ENCODE measurements at regions not wholly inside any gene's neighbourhood (a gene's known extent, or its start where the extent isn't known, plus 50 kb on each side); places are given as distances from the start of the nearest gene placed in this dataset.
A peak's percentile ranks its signal among the peaks of the same experiment; 100 is the strongest.
"Not testable (repeated sequence)": the region's sequence is repeated elsewhere in the genome, so short reads cannot be mapped to it uniquely, and the experiment has no call there.

- H3K9me3 ChIP-seq (ENCODE audit: insufficient read depth, low read depth, low read length) = no peaks in the 10 kb centered on the region
- H3K4me1 Mint-ChIP-seq (ENCODE audit: low read depth, unreplicated experiment) = peaks cover 29% of the 10 kb centered on the region
- H3K4me2 ChIP-seq (ENCODE audit: low read length) = no peak overlapping the region
- TF ChIP-seq, protein P1, sequence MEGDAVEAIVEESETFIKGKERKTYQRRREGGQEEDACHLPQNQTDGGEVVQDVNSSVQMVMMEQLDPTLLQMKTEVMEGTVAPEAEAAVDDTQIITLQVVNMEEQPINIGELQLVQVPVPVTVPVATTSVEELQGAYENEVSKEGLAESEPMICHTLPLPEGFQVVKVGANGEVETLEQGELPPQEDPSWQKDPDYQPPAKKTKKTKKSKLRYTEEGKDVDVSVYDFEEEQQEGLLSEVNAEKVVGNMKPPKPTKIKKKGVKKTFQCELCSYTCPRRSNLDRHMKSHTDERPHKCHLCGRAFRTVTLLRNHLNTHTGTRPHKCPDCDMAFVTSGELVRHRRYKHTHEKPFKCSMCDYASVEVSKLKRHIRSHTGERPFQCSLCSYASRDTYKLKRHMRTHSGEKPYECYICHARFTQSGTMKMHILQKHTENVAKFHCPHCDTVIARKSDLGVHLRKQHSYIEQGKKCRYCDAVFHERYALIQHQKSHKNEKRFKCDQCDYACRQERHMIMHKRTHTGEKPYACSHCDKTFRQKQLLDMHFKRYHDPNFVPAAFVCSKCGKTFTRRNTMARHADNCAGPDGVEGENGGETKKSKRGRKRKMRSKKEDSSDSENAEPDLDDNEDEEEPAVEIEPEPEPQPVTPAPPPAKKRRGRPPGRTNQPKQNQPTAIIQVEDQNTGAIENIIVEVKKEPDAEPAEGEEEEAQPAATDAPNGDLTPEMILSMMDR (IDR thresholded peaks at IDR 0.05; ENCODE audit: insufficient read depth, low read depth, low read length) = no peak
- no peak for TF ChIP-seq EZH2 (IDR thresholded peaks at IDR 0.05; ENCODE audit: insufficient read depth, low read length)
- peak; percentile 5 for FAIRE-seq
- H3K36me3 ChIP-seq (ENCODE audit: insufficient read depth, low read length) = no peaks in the 10 kb centered on the region
- no peak overlapping the region for H3K9ac ChIP-seq (ENCODE audit: low read length)
- H3K4me3 Mint-ChIP-seq (ENCODE audit: unreplicated experiment) = no peak overlapping the region
- no peak overlapping the region for H2AFZ ChIP-seq (ENCODE audit: low read depth, low read length)
- no peak overlapping the region for H3K4me3 ChIP-seq (ENCODE audit: insufficient read depth, low read depth, low read length)
- DNase-seq (ENCODE audit: low read depth) = no peak
- H3K27me3 Mint-ChIP-seq (ENCODE audit: low read depth, unreplicated experiment) = no peaks in the 10 kb centered on the region
- no peaks in the 10 kb centered on the region for H4K20me1 ChIP-seq (ENCODE audit: insufficient read depth, low read length)
- H3K79me2 ChIP-seq (ENCODE audit: insufficient read depth, low read length) = no peaks in the 10 kb centered on the region
- H3K4me1 ChIP-seq (ENCODE audit: insufficient read depth, low read length) = peaks cover 11% of the 10 kb centered on the region
- H3K27ac Mint-ChIP-seq (ENCODE audit: unreplicated experiment) = no peak overlapping the region
- H3K36me3 Mint-ChIP-seq (ENCODE audit: low read depth, unreplicated experiment) = no peaks in the 10 kb centered on the region
- no peaks in the 10 kb centered on the region for H3K27me3 ChIP-seq (ENCODE audit: insufficient read depth, low read length)
- H3K27ac ChIP-seq (ENCODE audit: low read depth, low read length) = no peak overlapping the region
- H3K9me3 Mint-ChIP-seq (ENCODE audit: unreplicated experiment) = no peaks in the 10 kb centered on the region
These were observed 632.2 kb downstream of the COL12A1 start for GRCh38 chr6:74573613-74574012.

GRCh38 chr6:74570044-74570443 is 635.8 kb downstream of the COL12A1 start:
- Mint-ChIP-seq H3K4me3 (ENCODE audit: unreplicated experiment) (no peak overlapping the region), H3K27ac (ENCODE audit: unreplicated experiment) (peak overlapping the region; percentile 76), H3K9me3 (ENCODE audit: unreplicated experiment) (no peaks in the 10 kb centered on the region), H3K36me3 (ENCODE audit: low read depth, unreplicated experiment) (no peaks in the 10 kb centered on the region), H3K27me3 (ENCODE audit: low read depth, unreplicated experiment) (no peaks in the 10 kb centered on the region), H3K4me1 (ENCODE audit: low read depth, unreplicated experiment) (peaks cover 29% of the 10 kb centered on the region)
- no peaks in the 10 kb centered on the region for H3K79me2 ChIP-seq (ENCODE audit: insufficient read depth, low read length)
- H3K4me1 ChIP-seq (ENCODE audit: insufficient read depth, low read length) = no peaks in the 10 kb centered on the region
- no peaks in the 10 kb centered on the region for H3K27me3 ChIP-seq (ENCODE audit: insufficient read depth, low read length)
- no peak overlapping the region for H3K27ac ChIP-seq (ENCODE audit: low read depth, low read length)
- H2AFZ ChIP-seq (ENCODE audit: low read depth, low read length) = no peak overlapping the region
- FAIRE-seq (no peak), DNase-seq (ENCODE audit: low read depth) (no peak)
- H3K9ac ChIP-seq (ENCODE audit: low read length) = no peak overlapping the region
- H4K20me1 ChIP-seq (ENCODE audit: insufficient read depth, low read length) = no peaks in the 10 kb centered on the region
- H3K9me3 ChIP-seq (ENCODE audit: insufficient read depth, low read depth, low read length) = no peaks in the 10 kb centered on the region
- H3K36me3 ChIP-seq (ENCODE audit: insufficient read depth, low read length) = no peaks in the 10 kb centered on the region
- H3K4me3 ChIP-seq (ENCODE audit: insufficient read depth, low read depth, low read length) = no peak overlapping the region
- TF ChIP-seq, protein P1 (IDR thresholded peaks at IDR 0.05; ENCODE audit: insufficient read depth, low read depth, low read length) = no peak
- TF ChIP-seq EZH2 (IDR thresholded peaks at IDR 0.05; ENCODE audit: insufficient read depth, low read length) = no peak
- H3K4me2 ChIP-seq (ENCODE audit: low read length) = no peak overlapping the region

- TF ChIP-seq, protein P1 (IDR thresholded peaks at IDR 0.05; ENCODE audit: insufficient read depth, low read depth, low read length) = no peak
- TF ChIP-seq EZH2 (IDR thresholded peaks at IDR 0.05; ENCODE audit: insufficient read depth, low read length) = no peak
- no peaks in the 10 kb centered on the region for H3K79me2 ChIP-seq (ENCODE audit: insufficient read depth, low read length)
- H3K27ac Mint-ChIP-seq (ENCODE audit: unreplicated experiment) = peak overlapping the region; percentile 96
- FAIRE-seq = no peak
- no peaks in the 10 kb centered on the region for H3K9me3 ChIP-seq (ENCODE audit: insufficient read depth, low read depth, low read length)
- peaks cover 29% of the 10 kb centered on the region for H3K4me1 Mint-ChIP-seq (ENCODE audit: low read depth, unreplicated experiment)
- no peaks in the 10 kb centered on the region for H3K36me3 Mint-ChIP-seq (ENCODE audit: low read depth, unreplicated experiment)
- no peak overlapping the region for H3K27ac ChIP-seq (ENCODE audit: low read depth, low read length)
- no peak overlapping the region for H2AFZ ChIP-seq (ENCODE audit: low read depth, low read length)
- no peaks in the 10 kb centered on the region for H3K9me3 Mint-ChIP-seq (ENCODE audit: unreplicated experiment)
- no peak overlapping the region for H3K9ac ChIP-seq (ENCODE audit: low read length)
- H3K4me2 ChIP-seq (ENCODE audit: low read length) = no peak overlapping the region
- H3K4me1 ChIP-seq (ENCODE audit: insufficient read depth, low read length) = no peaks in the 10 kb centered on the region
- no peak overlapping the region for H3K4me3 ChIP-seq (ENCODE audit: insufficient read depth, low read depth, low read length)
- H4K20me1 ChIP-seq (ENCODE audit: insufficient read depth, low read length) = no peaks in the 10 kb centered on the region
- H3K27me3 Mint-ChIP-seq (ENCODE audit: low read depth, unreplicated experiment) = no peaks in the 10 kb centered on the region
- no peak overlapping the region for H3K4me3 Mint-ChIP-seq (ENCODE audit: unreplicated experiment)
- DNase-seq (ENCODE audit: low read depth) = peak; percentile 22
- H3K27me3 ChIP-seq (ENCODE audit: insufficient read depth, low read length) = no peaks in the 10 kb centered on the region
- H3K36me3 ChIP-seq (ENCODE audit: insufficient read depth, low read length) = no peaks in the 10 kb centered on the region
These were observed 637.0 kb downstream of the COL12A1 start for GRCh38 chr6:74568861-74569260.

DNA sequence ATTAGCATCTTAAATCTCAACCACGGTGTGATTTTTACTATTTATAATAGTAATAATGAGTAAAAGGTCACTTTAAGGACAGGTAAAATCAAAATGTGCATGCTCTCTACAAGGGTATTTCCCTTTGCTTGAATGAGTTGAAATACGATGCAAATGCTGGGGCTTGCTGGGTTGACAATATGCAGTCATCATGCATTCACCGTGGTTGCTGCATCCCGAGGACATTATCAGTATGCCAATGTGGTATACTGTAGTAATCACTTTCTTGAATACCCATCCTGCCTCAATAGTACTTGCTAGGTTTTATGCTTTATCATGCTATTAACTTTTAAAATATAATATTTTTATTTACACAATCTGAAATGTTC is 637.9 kb downstream of the COL12A1 start:
- H3K79me2 ChIP-seq (ENCODE audit: insufficient read depth, low read length); H3K27ac ChIP-seq (ENCODE audit: low read depth, low read length); H2AFZ ChIP-seq (ENCODE audit: low read depth, low read length); FAIRE-seq; H3K27me3 Mint-ChIP-seq (ENCODE audit: low read depth, unreplicated experiment); H3K9me3 ChIP-seq (ENCODE audit: insufficient read depth, low read depth, low read length); H3K36me3 ChIP-seq (ENCODE audit: insufficient read depth, low read length); H3K4me3 ChIP-seq (ENCODE audit: insufficient read depth, low read depth, low read length); H3K36me3 Mint-ChIP-seq (ENCODE audit: low read depth, unreplicated experiment); H3K4me1 ChIP-seq (ENCODE audit: insufficient read depth, low read length); H3K4me3 Mint-ChIP-seq (ENCODE audit: unreplicated experiment); H3K27me3 ChIP-seq (ENCODE audit: insufficient read depth, low read length); H4K20me1 ChIP-seq (ENCODE audit: insufficient read depth, low read length); H3K4me2 ChIP-seq (ENCODE audit: low read length); H3K27ac Mint-ChIP-seq (ENCODE audit: unreplicated experiment); DNase-seq (ENCODE audit: low read depth); H3K9ac ChIP-seq (ENCODE audit: low read length); H3K9me3 Mint-ChIP-seq (ENCODE audit: unreplicated experiment): not testable (repeated sequence)
- H3K4me1 Mint-ChIP-seq (ENCODE audit: low read depth, unreplicated experiment) = peaks cover 29% of the 10 kb centered on the region

All from astrocyte (in vitro differentiated cells and primary cell).